Spleen (tissue), 7 donors: ENCODE measurements at regions not wholly inside any gene's neighbourhood (a gene's known extent, or its start where the extent isn't known, plus 50 kb on each side); places are given as distances from the start of the nearest gene placed in this dataset.

Experiments
- POLR2A ChIP-seq, 3 donors: fragments of 450-650 bp; IDR thresholded peaks; one replicate each; pipeline ENCODE4 v1.5.1; 2017; ENCODE audit warnings: antibody characterized with exemption in 3 of 3, mild to moderate bottlenecking in 1 of 3
- POLR2AphosphoS5 ChIP-seq, 3 donors: sonication (generic); formaldehyde crosslinking; IDR thresholded peaks; one replicate each; pipeline ENCODE4 v1.5.1; 2017; ENCODE audit warnings: antibody characterized with exemption in 3 of 3
- TF ChIP-seq, protein P1 (sequence below), 11 experiments: fragments of 200-600 bp in 7 of 11; fragments of 450-650 bp in 4 of 11; sonication (generic) in 4 of 11; IDR thresholded peaks in 8 of 11; conservative IDR thresholded peaks in 3 of 11; 1 replicate in 7 of 11; 2 replicates in 4 of 11; pipeline versions ENCODE4 v1.4.0 to v1.8.0; 2016 to 2021; ENCODE audit warnings: antibody characterized with exemption in 11 of 11, inconsistent platforms in 4 of 11, mild to moderate bottlenecking in 1 of 11
- donor health status: DM: no; HTN: no; CAD: no; lungs with moderate emphysema.
- donor health status: DM: no; HTN: no; CAD: no.
- donor health status: DM: no; HTN: no; CAD: no.

DNA sequence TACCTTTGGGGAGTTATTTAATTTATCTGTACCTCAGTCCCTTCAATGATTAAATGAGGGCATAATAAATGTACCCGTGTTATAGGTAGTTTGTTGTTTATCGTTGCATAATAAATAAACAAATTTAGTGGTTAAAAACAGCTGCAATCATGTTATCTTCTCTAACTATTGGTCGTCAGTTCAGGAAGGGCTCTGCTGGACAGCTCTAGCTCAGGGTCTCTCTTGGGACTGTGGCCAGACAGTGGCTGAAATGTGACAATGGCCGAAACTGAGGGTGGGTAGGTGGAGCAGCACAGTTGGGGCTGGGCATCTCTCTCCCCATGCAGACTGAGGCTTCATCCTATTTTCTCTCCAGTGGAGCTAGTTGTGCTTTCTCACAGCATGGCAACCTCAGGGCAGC, 632.1 kb upstream of the HS6ST1 start:
- TF ChIP-seq, protein P1, sequence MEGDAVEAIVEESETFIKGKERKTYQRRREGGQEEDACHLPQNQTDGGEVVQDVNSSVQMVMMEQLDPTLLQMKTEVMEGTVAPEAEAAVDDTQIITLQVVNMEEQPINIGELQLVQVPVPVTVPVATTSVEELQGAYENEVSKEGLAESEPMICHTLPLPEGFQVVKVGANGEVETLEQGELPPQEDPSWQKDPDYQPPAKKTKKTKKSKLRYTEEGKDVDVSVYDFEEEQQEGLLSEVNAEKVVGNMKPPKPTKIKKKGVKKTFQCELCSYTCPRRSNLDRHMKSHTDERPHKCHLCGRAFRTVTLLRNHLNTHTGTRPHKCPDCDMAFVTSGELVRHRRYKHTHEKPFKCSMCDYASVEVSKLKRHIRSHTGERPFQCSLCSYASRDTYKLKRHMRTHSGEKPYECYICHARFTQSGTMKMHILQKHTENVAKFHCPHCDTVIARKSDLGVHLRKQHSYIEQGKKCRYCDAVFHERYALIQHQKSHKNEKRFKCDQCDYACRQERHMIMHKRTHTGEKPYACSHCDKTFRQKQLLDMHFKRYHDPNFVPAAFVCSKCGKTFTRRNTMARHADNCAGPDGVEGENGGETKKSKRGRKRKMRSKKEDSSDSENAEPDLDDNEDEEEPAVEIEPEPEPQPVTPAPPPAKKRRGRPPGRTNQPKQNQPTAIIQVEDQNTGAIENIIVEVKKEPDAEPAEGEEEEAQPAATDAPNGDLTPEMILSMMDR (IDR thresholded peaks at IDR 0.05 in 8 of 11, conservative IDR thresholded peaks at IDR 0.05 in 3 of 11), result no peak
- TF ChIP-seq POLR2A (IDR thresholded peaks at IDR 0.05) (no peak), POLR2AphosphoS5 (IDR thresholded peaks at IDR 0.05) (no peak)
